HFF-Myc (cell line): ENCODE measurements at regions not wholly inside any gene's neighbourhood (a gene's known extent, or its start where the extent isn't known, plus 50 kb on each side); places are given as distances from the start of the nearest gene placed in this dataset.

Source experiments
- DNase-seq: peaks from one replicate; pipeline ENCODE4 v3.0.0-alpha.2; 2011; ENCODE audit warnings: low read depth; ENCODE audit errors: extremely low read depth
- H3K4me3 ChIP-seq: replicated peaks from 2 replicates; pipeline ENCODE4 v1.5.1; 2011; ENCODE audit warnings: low read depth, mild to moderate bottlenecking, control low read depth, low read length
- CTCF ChIP-seq: IDR thresholded peaks from 2 replicates; pipeline ENCODE4 v1.5.1; 2012; ENCODE audit warnings: mild to moderate bottlenecking, low read depth, low read length, control low read depth; ENCODE audit errors: missing control alignments

- H3K4me3 ChIP-seq, result no peak overlapping the region
- no peak for TF ChIP-seq CTCF
- no peak for DNase-seq
Observed at GRCh38 chr9:30773427-30773826, 1611.0 kb upstream of the ACO1 start.

GRCh38 chr9:30774326-30774725, 1610.1 kb upstream of the ACO1 start:
- no peak for DNase-seq
- no peak overlapping the region for H3K4me3 ChIP-seq
- TF ChIP-seq CTCF, result no peak

GRCh38 chr9:30775236-30775635, 1609.2 kb upstream of the ACO1 start:
- H3K4me3 ChIP-seq, result no peak overlapping the region
- DNase-seq, result no peak
- TF ChIP-seq CTCF, result no peak

- no peak for TF ChIP-seq CTCF
- H3K4me3 ChIP-seq, result no peak overlapping the region
- DNase-seq, result no peak
Observed at GRCh38 chr9:30796764-30797163, 1587.7 kb upstream of the ACO1 start.

- no peak for TF ChIP-seq CTCF
- H3K4me3 ChIP-seq, result no peak overlapping the region
- DNase-seq, result no peak
Observed at GRCh38 chr9:30799527-30800101, 1584.8 kb upstream of the ACO1 start.

- no peak for DNase-seq
- no peak for TF ChIP-seq CTCF
- no peak overlapping the region for H3K4me3 ChIP-seq
Observed at GRCh38 chr9:30800421-30800820, 1584.0 kb upstream of the ACO1 start.

GRCh38 chr9:30812821-30813220, 1571.6 kb upstream of the ACO1 start:
- H3K4me3 ChIP-seq, result no peak overlapping the region
- TF ChIP-seq CTCF, result no peak
- no peak for DNase-seq
